GM10248 (cell line): ENCODE measurements at regions not wholly inside any gene's neighbourhood (a gene's known extent, or its start where the extent isn't known, plus 50 kb on each side); places are given as distances from the start of the nearest gene placed in this dataset.

Source experiments
- CTCF ChIA-PET: fragments of 300-600 bp; sonication (Branson Sonifier 250); formaldehyde crosslinking; extraction: SDS; loops from one replicate; lab custom pipeline; 2021; ENCODE audit warnings: antibody characterized with exemption; lab: Yijun Ruan, JAX
- POLR2A ChIA-PET: fragments of 350-650 bp; sonication (Branson Sonifier 250); formaldehyde crosslinking; extraction: SDS; loops from one replicate; lab custom pipeline; 2020; ENCODE audit warnings: antibody characterized with exemption; lab: Yijun Ruan, JAX
- DNase-seq: peaks from one replicate; pipeline ENCODE4 v3.0.0; 2012; ENCODE audit errors: extremely low spot score
- TF ChIP-seq, protein P1 (sequence below): IDR thresholded peaks from 2 replicates; pipeline ENCODE4 v1.5.1; 2012; ENCODE audit warnings: mild to moderate bottlenecking, low read depth; ENCODE audit errors: extremely low read depth, missing control alignments, control extremely low read depth

DNA sequence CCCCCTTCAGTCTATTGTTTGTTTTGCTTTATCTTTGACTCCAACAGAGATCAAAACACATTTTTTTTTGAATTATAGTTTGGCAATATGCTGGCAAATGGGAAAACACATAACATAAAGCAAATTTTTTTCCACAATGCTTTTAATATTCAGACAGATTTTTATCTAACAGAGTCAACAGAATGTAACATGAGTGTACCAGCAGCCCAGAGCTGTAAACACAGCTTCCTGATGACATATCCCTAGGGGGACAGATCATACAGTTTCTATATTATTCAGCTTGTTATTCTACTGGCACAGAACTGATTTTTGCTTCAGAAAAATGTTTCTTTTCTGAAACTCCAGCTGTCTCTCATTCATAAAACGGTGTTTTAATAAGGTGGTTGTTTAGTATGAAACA, 168.8 kb downstream of the OLFM4 start:
- TF ChIP-seq, protein P1, sequence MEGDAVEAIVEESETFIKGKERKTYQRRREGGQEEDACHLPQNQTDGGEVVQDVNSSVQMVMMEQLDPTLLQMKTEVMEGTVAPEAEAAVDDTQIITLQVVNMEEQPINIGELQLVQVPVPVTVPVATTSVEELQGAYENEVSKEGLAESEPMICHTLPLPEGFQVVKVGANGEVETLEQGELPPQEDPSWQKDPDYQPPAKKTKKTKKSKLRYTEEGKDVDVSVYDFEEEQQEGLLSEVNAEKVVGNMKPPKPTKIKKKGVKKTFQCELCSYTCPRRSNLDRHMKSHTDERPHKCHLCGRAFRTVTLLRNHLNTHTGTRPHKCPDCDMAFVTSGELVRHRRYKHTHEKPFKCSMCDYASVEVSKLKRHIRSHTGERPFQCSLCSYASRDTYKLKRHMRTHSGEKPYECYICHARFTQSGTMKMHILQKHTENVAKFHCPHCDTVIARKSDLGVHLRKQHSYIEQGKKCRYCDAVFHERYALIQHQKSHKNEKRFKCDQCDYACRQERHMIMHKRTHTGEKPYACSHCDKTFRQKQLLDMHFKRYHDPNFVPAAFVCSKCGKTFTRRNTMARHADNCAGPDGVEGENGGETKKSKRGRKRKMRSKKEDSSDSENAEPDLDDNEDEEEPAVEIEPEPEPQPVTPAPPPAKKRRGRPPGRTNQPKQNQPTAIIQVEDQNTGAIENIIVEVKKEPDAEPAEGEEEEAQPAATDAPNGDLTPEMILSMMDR: no peak
- ChIA-PET CTCF (interaction anchor here (1.2 kb wide), 1 partner anchor 14 kb away, joined by 4 read pairs; no protein-coding TSS in a partner anchor), POLR2A (no interaction called here)
- no peak for DNase-seq

DNA sequence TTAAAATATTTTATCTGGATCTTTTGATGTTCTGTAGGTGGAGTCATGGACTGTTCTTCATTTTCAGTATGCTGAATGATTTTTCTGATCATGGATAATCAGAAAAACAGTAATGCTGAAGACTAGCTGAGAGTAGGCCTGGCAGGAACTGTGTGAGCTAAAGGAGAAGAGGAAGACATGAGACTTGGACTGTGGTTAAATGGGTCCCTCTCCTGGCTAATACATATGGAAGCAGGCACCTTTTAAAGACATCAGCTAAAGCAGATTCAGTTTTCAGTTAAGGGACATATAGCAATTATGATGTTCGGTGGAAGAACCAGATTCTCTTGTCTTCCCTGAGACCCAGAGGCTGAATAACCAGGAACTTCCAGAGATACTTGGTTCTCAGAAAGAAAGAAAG, 169.4 kb downstream of the OLFM4 start:
- no peak for DNase-seq
- ChIA-PET CTCF (interaction anchor here (1.2 kb wide), 1 partner anchor 15 kb away, joined by 4 read pairs; no protein-coding TSS in a partner anchor), POLR2A (no interaction called here)
- TF ChIP-seq, protein P1: no peak

DNA sequence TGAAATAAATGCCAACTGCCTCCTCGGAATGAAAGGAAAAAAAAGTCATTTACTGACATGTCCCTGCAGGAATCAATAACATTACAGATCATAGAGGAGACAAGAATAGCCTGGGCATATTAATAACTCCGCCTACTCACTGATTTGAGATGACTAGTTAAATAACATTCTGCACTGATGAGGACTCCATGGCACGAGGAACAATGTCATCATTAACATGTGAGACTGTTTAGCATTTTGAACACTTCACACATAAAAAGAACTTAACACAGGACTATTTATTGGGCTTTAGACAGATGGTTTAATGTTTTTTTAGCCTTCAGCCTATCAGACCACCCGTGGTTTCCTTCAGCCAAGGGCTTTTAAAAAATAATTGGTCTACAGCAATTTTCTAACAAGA, 170.1 kb downstream of the OLFM4 start:
- ChIA-PET CTCF (interaction anchor here (1.2 kb wide), 1 partner anchor 15 kb away, joined by 4 read pairs; no protein-coding TSS in a partner anchor), POLR2A (no interaction called here)
- TF ChIP-seq, protein P1: no peak
- no peak for DNase-seq

DNA sequence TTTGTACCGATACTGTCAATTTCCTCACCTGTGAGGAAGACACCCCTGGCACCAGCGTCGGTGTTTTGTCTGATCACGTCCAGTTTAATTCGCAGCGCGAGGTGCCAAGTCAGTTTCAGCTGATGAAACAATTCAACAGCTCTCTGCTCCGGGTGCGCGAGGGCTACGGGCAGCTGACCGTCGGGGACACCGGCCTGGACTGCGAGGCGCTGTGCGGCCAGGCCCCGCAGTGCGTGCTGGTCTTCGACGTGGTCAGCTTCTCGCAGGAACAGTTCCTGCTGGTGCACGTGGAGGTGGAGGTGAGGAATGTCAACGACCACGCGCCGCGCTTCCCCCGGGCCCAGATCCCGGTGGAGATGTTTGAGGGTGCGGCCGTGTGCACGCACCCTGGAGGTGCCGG, 171.5 kb downstream of the OLFM4 start:
- CTCF ChIA-PET: interaction anchor here (1.0 kb wide), 2 partner anchors 9 kb away, joined by 3 to 4 read pairs; no protein-coding TSS in a partner anchor
- no peak for DNase-seq
- POLR2A ChIA-PET: no interaction called here
- TF ChIP-seq, protein P1: no peak

DNA sequence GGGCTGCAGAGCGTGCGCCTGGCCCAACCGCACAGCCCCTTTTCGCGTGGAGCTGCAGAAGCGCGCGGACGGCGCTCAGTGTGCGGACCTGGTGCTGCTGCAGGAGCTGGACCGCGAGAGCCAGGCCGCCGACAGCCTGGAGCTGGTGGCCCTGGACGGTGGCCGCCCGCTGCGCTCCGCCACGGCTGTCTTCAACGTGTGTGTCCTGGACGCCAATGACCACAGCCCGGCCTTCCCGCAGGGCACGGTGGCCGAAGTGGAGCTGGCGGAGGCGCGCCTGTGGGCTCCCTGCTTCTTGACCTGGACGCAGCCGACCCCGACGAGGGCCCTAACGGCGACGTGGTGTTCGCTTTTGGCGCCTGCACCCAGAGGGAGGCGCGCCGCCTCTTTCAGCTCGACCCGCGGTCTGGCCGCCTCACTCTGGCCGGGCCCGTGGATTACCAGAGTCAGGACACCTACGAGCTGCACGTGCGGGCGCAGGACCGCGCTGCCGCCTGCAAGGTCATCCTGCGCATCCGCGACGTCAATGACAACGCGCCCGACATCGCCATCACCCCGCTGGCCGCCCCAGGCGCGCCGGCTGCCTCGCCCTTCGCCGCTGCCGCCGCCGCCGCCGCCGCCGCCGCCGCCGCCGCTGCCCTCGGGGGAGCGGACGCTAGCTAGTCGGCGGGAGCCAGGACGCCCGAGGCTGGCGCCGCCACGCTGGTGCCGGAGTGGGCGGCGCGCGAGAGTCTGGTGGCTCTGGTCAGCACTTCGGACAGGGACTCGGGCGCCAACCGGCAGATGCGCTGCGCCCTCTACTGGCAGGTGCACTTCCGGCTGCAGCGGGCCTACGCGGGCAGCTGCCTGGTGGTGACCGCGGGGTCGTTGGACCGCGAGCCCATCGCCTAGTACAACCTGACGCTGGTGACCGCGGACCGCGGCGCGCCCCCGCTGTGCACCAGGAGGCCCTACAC, 172.2 kb downstream of the OLFM4 start:
- ChIA-PET CTCF (interaction anchor here (1.0 kb wide), 2 partner anchors 8 to 10 kb away, joined by 3 to 4 read pairs; no protein-coding TSS in a partner anchor), POLR2A (no interaction called here)
- TF ChIP-seq, protein P1: no peak
- DNase-seq: peak; percentile 26

DNA sequence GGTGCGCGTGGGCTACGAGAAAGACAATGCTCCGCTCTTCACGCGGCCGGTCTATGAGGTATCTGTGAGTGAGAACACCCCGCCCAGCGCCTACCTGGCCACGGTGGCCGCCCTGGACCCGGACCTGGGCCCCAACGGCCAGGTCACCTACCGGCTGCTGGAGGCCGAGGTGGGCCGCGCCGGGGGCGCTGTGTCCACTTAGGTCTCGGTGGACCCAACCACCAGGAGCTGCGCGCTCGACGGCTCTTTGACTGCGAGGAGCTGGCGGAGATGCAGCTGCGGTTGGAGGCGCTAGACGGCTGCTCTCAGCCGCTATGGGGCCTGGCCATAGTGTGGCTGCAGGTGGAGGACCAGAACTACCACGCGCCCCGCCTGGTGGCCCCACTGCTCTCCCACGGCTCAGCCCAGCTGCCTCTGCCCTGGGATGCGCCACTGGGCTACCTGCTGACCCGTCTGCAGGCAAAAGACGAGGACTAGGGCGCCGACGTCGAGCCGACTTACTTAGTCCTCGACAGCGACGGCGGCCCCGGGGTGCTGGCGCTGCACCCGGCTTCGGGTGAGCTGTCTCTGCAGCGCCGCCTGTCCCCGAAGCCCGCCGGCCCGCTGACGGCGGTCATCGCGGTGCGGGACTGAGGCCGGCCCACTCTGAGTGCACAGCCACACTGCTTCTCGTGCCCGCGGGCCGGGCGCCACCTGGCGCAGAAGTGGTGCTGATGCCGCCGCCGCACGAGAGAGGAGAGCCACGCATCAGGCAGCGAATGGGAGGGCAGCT, 173.0 kb downstream of the OLFM4 start:
- TF ChIP-seq, protein P1: no peak
- POLR2A ChIA-PET: no interaction called here
- no peak for DNase-seq
- CTCF ChIA-PET: no interaction called here
